ENCODE measurements at regions not wholly inside any gene's neighbourhood (a gene's known extent, or its start where the extent isn't known, plus 50 kb on each side); places are given as distances from the start of the nearest gene placed in this dataset.

DNA sequence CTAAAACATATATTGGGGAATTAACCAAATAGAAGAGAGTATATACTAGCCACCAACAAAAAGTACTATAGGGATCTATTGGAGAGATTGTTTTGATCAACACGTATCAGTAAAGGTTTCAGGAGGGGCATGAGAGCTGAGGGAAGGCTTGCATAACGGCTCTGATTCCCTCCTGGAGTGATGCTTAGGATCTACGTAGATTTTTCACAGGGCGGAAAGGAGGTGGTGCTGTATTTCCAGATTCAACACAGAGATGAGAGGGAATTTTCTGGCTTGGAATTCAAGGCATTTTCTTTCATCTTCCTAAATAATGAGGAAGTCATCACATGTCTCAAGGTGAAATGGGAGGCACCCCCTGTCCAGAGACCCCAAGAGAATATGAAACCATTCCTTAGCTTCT lies 443.8 kb downstream of the CMPK2 start:
- TF ChIP-seq, protein P1, sequence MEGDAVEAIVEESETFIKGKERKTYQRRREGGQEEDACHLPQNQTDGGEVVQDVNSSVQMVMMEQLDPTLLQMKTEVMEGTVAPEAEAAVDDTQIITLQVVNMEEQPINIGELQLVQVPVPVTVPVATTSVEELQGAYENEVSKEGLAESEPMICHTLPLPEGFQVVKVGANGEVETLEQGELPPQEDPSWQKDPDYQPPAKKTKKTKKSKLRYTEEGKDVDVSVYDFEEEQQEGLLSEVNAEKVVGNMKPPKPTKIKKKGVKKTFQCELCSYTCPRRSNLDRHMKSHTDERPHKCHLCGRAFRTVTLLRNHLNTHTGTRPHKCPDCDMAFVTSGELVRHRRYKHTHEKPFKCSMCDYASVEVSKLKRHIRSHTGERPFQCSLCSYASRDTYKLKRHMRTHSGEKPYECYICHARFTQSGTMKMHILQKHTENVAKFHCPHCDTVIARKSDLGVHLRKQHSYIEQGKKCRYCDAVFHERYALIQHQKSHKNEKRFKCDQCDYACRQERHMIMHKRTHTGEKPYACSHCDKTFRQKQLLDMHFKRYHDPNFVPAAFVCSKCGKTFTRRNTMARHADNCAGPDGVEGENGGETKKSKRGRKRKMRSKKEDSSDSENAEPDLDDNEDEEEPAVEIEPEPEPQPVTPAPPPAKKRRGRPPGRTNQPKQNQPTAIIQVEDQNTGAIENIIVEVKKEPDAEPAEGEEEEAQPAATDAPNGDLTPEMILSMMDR (IDR thresholded peaks at IDR 0.05 in 2 of 3, conservative IDR thresholded peaks at IDR 0.05 in 1 of 3; ENCODE audit: borderline replicate concordance in 1 of 3, insufficient read depth in 1 of 3, low read depth in 2 of 3, low read length in 2 of 3): no peak
- TF ChIP-seq POLR2A (IDR thresholded peaks at IDR 0.05; ENCODE audit: borderline replicate concordance, extremely low read depth, insufficient read depth, insufficient read length) (no peak), CBX3 (IDR thresholded peaks at IDR 0.05; ENCODE audit: low read depth) (no peak), EZH2 (IDR thresholded peaks at IDR 0.05) (no peak)
- TF ChIP-seq, protein P2, sequence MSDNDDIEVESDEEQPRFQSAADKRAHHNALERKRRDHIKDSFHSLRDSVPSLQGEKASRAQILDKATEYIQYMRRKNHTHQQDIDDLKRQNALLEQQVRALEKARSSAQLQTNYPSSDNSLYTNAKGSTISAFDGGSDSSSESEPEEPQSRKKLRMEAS (IDR thresholded peaks at IDR 0.05): no peak

Data from HCT116 (cell line).